Stimulated activated CD4-positive, alpha-beta T cell treated with anti-CD3 and anti-CD28 coated beads, Interleukin-1b, Interleukin-23, amount 100 ng/mL, for 4 hours (primary cell): ENCODE measurements at regions not wholly inside any gene's neighbourhood (a gene's known extent, or its start where the extent isn't known, plus 50 kb on each side); places are given as distances from the start of the nearest gene placed in this dataset.
"Not testable (repeated sequence)": the region's sequence is repeated elsewhere in the genome, so short reads cannot be mapped to it uniquely, and the experiment has no call there.

Source experiments
- DNase-seq, 2 donors: peaks; one replicate each; pipeline ENCODE4 v3.0.0-alpha.2; 2020; ENCODE audit warnings: low read depth in 2 of 2

DNA sequence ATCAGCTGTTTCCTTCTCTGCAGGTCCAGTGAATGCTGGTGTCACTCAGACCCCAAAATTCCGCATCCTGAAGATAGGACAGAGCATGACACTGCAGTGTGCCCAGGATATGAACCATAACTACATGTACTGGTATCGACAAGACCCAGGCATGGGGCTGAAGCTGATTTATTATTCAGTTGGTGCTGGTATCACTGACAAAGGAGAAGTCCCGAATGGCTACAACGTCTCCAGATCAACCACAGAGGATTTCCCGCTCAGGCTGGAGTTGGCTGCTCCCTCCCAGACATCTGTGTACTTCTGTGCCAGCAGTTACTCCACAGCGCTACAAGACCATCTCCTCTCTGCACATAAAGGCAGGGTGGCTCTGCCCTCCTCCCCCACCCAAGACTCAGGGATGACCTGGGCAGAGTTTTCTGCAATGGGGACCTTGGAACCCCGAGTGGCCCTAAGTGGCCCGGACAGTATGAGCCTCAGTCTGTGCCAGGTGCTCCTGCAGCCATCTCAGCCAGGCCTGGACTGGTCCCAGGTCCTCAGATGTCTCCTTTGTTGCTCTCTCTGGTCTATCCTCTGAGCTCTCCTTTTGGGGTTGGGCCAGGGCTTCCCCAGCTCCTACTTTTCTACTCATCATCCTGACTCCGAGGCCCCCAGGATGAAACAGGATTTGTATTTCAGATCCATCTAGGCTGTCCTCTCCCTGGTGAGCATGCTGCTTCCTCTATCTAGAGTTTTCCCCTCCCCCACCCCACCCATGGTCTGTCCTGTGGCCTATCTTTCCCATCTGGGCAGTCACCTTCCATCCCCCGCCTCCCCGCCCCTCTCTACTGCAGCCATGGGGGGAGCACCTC, 212.1 kb upstream of the PRSS58 start:
- no peak for DNase-seq

DNA sequence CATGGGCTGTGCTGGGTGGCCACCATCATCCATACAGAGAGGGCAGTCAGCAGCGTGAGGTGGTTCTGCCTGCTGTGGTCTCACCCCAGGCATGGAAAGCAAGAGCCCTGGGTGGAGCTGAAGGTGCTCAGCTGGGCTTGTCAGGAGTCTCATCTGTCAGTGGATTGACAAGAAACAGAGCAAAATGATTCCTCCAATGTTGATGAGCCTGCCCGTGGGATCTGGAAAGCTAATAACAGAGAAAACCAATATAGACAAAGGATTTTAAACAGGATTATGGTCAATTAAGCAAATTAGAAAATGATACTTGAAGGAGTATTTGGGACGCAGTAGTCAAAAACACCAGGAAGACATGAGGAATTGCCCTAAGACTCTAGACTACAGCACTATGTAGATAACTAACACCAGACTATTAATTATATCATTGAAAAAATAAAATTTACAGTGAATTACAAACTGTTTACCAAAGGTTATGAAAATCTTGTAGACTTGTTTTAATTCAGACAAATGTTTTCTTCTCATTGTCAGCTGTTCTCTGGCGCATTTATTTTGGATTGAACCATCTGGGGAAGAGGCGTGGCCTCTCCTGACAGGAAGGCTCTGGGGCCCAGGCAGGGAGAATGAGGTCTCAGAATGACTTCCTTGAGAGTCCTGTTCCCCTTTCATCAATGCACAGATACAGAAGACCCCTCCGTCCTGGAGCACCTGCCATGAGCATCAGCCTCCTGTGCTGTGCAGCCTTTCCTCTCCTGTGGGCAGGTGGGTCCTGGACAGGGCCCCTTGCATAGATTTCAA, 211.2 kb upstream of the PRSS58 start:
- no peak for DNase-seq

DNA sequence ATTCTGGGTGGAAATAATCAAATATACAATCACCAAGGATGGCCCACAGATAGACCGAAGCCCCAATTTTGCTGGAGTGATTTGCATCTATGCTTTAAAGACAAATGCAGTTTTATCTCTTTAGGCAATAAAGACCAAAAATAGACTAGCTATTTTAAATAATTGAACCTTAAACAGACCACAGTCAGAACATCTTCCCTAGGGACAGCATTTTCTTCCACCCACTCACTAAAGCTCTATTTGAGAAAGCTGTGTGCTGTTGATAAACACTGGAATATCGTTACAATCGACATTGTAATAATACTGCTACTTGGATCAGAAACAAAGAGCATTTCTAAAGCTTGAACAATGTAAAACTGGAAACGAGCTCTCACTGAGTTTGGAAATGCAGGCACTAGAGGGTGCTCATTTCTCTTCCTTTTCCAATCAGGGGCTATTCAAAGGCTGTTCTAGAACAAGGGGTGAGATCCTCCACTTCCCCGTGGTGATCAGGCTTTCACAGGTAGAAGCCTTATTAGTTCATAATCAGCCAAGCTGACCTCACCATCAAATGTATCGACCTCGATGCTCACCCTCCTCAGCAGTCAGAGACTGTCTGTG, 209.3 kb upstream of the PRSS58 start:
- not testable (repeated sequence) for DNase-seq

DNA sequence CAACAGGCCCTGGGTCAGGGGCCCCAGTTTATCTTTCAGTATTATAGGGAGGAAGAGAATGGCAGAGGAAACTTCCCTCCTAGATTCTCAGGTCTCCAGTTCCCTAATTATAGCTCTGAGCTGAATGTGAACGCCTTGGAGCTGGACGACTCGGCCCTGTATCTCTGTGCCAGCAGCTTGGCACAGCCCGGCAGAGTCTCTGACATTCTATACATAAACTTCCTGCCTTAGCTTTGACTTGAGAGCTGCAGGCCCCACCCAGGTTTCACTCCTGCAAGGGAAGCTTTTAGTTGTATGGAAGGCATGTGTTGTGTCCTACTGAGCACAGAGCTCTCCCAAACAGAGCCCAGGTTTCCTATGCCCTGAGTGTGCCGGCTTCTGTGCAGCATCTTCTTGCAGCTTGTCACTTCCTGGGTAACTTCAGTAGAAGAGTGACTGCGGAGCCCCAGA, 205.6 kb upstream of the PRSS58 start:
- DNase-seq, result no peak

DNA sequence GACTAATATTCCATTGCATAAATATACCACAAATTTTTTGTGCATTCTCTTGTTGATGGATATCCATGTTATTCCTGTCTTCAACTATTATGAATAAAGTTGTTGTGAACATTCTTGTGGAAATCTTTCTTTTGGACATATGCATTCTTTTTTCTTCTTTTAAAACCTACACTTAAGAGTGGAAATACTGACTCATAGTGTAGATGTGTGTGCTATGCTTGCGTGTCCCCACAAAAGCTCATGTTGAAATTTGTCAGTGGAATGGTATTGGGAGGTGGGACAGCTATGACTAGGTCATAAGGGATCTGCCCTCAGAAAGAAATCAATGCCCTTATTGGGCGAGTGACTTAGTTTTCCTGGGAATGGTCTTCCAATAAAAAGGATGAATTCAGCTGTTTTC, 203.6 kb upstream of the PRSS58 start:
- no peak for DNase-seq

DNA sequence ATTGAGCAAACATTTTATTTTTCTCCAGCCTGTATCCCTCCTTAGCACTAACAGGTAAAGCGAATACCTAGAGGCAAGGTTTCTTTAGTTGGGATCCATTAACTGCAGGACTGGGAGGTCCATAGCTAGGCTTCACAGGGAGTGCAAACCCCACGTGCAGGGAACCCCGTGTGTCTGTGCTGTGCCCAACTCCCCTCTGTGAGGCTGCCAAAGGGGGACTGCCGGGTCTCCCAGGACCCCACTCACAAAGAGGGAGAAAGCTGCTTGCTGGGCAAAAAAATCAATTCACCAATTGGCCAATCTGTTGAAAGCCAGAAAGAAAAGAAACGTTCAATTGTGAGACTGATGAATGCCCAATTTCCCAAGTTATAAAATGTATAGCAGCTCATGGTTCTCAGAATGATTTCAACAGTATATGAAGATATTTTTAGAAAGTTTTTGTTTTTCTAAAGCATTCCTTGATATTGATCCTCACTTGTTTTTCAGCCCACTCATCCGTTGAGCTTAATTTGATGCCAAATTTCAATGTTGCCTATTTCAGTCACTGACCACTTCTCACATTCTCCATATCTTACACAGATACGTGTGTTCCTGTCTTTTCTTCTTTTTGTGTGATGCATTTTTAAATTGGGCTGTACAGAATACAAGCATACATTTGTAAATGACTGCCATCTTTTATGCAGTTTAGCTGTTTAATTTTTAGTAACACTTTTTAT, 202.7 kb upstream of the PRSS58 start:
- DNase-seq, result no peak

DNA sequence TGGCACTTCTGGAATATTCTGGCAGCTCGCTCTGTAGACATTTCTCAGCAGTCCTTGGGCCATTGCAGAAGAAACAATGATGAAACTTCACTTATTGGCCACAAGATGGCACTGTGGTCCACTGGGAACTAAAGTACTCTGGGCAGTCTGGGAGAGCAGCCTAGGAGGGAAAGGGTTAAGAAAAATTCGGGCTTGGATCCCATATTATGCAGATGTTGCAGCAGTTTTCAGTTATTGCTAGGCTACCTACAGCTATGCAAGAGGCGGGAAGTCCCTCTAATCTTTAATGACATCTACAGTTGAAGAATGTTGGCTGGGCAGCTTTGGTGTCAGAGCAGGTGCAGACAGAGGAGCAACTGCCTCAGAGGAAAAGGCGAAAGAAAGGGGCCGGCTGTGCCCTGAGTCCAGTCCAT, 201.7 kb upstream of the PRSS58 start:
- no peak for DNase-seq

DNA sequence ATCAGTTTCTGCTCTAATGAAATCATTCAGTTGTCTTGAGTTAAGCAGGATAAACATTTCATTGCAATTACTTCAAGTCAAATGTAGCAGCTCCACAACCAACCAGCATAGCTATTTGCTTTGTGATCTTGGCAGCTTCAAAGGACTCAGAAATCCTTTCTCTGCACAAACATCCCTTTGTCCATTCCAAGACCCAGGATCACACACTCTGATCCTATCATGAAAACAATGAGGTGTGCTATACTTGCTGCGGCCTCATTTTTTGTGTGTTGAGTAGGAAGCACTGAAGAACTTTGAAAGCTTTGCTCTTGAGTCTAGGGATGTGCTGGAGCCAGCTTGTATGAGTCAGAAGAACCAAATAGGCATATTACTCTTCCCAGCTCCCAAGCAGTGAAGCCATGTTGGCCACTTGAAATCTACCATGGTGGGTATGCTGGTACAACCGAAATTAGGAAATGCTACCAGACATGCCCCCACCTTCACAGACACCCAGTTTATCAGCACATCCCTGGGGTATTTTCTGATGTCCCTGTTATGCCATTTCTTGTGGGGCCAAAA, 199.4 kb upstream of the PRSS58 start:
- DNase-seq, result no peak

DNA sequence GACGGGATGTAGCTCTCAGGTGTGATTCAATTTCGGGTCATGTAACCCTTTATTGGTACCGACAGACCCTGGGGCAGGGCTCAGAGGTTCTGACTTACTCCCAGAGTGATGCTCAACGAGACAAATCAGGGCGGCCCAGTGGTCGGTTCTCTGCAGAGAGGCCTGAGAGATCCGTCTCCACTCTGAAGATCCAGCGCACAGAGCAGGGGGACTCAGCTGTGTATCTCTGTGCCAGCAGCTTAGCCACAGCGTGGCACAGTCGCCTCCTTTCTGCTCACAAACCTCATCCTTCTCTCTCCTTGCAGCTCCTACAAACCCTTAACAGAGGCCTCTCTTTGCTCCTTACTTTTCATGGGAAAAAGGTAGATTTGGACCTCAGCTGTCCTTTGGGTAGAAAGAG, 197.5 kb upstream of the PRSS58 start:
- no peak for DNase-seq

DNA sequence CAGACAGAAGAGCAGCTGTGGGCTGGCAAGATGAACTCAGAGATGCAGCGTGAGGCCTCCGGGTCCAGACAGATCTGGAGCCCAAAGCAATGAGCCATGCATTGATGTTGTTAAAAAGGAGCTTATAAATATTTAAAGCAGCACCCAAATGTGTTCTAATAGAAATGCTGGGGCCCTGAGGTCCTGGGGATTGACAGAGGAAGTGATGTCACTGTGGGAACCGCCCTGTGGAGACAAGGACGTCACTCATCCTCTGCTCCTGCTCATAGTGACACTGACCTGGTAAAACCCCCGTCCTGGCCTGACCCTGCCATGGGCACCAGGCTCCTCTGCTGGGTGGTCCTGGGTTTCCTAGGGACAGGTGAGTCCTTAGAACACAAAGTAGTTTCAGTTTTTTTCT, 197.0 kb upstream of the PRSS58 start:
- DNase-seq, result no peak

DNA sequence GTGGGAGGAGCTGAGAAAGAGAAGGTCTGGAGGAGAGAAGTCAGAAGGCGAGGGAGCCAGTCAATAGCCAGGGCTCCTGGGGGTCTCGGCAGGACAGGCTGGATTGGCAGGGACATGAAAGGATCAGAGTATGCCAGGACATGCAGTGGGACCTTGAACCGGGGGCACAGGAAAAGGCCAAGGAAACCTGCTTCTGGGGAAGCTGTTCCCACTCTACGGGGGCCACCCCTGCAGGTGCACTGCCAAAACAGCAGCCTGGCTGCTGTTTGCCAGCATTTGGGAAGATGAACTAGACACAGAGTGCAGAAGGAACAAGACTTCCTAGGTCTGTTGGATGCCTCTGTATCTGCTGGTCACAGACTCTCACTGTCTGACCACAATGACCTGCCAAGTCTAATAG, 194.9 kb upstream of the PRSS58 start:
- no peak for DNase-seq

DNA sequence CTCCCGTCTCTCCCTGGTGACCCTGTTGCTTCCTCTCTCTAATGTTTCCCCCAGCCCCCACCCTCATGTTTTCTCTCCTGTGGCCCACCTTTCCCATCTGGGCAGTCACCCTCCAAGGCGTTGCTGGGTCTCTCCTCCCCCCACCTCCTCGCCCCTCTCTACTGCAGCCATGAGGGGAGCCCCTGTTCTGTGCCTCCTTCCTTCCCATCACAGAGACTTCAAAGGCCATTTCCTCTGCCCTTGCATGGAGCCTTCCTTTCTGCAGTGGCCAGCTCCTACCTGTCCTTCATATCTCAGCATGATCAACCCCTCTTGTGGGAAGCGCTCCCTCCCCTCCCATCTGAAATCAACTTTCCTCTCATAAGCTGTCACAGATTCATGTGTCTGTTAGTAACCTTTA, 194.0 kb upstream of the PRSS58 start:
- no peak for DNase-seq

DNA sequence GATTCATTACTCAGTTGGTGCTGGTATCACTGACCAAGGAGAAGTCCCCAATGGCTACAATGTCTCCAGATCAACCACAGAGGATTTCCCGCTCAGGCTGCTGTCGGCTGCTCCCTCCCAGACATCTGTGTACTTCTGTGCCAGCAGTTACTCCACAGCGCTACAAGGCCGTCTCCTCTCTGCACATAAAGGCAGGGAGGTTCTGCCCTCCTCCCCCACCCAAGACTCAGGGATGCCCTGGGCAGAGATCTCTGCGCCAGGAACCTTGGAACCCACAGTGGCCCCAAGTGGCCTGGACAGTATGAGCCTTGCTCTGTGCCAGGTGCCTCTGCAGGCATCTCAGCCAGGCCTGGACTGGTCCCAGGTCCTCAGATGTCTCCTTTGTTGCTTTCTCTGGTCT, 193.4 kb upstream of the PRSS58 start:
- no peak for DNase-seq

DNA sequence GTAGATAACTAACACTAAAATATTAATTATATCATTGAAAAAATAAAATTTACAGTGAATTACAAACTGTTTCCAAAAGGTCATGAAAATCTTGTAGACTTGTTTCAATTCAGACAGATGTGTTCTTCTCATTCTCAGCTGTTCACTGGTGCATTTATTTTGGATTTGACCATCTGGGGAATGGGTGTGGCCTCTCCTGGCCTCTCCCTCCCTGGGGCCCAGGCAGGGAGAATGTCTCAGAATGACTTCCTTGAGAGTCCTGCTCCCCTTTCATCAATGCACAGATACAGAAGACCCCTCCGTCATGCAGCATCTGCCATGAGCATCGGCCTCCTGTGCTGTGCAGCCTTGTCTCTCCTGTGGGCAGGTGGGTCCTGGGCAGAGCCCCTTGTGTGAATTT, 192.8 kb upstream of the PRSS58 start:
- DNase-seq, result no peak

DNA sequence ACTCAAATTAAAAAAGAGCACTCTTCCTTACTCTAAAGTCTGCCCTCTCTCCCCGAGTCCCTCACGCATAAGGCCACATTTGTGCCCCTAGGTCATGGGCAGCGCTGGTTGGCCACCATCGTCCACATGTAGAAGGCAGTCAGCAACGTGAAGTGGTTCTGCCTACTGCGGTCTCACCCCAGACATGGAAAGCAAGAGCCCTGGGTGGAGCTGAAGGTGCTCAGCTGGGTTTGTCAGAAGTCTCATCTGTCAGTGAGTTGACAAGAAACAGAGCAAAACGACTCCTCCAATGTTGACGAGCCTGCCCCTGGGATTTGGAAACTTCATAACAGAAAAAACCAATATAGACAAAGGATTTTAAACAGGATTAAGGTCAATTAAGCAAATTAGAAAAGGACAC, 192.3 kb upstream of the PRSS58 start:
- no peak for DNase-seq

DNA sequence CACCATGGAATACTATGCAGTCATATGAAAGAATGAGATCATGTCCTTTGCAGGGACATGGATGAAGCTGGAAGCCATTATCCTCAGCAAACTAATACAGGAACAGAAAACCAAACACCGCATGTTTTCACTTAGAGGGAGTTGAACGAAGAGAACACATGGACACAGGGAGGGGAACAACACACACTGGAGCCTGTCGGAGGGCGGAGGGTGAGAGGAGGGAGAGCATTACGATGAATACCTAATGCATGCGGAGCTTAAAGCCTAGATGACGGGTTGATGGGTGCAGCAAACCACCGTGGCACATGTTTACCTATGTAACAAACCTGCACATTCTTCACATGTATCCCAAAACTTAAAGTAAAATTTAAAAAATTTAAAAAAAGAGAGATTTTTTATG, 191.0 kb upstream of the PRSS58 start:
- not testable (repeated sequence) for DNase-seq

DNA sequence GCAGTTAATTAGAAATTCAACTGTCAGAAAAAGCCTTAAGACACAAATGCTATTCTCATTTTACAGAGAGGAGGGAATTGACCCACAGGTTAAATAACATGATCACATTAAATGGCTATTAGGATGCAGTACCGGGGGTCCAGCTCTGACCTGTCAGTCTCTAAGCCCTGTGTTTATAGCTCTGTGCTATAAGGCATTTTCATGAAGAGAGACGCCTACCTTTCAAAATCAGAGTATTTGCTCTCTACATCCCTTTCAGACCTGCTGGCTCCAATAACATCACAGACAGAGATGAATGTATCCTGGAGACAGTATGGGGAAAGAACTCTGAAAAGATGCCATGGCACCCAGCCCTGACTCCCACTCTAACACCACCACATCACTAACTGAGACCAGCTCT, 189.9 kb upstream of the PRSS58 start:
- DNase-seq, result no peak

DNA sequence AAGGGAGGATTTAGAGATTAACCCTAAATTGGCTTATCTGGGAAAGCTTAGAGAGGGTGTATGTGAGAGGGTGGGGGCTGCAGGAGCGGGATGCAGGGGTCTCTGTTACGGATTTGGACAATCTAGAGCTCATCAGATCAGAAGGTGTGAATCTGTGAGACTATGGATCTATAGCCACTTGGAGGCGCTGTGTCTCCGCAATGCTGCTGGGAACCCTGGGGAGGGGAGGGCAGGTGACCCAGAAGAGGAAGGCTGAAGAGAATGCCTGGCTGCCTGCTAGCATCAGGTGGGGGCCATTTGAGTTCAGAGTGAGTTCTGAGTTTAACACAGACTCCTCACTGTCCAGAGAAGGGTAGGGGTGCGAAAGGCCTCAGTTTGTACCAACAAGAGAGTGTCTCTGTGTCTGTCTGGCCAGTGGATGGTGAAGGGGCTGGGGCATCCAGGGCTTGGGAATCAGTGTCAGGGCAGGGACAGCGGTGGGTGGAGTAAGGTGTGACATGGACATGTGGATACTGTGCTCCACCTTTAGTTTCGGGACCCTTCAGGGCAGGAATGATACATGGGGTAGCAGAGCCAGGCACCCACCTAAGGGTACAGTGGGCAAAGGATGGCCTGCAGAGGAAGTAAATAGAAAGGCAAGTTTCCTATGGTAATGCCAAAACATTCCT, 187.3 kb upstream of the PRSS58 start:
- DNase-seq, result no peak

DNA sequence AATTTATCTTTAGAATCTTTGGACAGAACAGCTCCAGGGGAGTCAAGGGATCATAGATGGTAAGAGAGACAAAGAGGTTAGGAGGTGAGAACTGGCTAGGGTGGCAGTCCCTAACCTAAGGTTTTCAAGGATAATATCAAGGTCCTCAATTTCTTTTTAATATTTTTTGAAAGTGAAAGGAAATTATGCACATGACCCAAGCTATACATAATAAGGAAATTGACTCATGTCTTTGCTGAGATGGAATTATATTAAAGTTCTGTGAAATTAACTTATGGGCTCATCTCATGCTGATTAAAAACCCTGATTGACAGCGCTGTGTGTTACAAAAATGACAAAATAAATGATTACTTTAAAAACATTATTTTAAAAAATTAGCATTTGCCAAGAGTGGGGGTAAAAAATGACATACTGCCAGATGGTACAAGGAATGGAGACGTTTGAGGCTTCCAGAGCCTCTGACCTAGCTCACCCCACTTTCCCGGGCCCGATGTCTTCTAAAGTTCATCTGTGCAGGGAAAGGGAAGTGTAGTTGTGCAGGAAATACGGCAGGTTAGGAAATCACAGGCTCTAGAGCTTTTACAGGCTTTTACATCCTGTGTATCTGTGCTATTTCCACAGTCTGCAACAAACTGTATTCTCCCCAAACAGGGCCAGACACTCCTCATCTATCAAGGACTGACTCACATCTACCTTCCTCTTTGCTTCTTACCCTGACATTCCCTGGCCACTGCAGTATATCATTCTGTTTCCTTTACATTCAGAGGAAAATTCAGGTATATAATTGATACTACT, 185.6 kb upstream of the PRSS58 start:
- no peak for DNase-seq

DNA sequence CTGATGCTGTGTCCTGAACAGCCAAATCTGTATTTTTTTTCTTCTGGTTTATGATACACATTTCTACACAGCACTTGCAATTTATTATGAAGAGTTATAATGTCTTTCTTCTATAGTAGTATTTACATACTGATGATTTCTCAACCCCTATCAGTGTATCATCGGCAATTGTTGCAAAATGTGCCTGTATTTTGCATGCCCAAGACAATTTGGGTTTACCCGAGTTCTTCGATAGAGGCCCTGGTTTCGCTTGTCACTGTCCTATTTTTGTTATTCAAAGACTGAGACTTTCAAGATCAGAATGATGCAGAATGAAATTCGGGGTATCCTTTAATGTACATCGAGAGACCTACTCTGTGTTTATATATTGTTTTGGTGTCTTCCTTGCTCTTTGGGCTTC, 184.5 kb upstream of the PRSS58 start:
- DNase-seq, result no peak
